ENCODE measurements at regions not wholly inside any gene's neighbourhood (a gene's known extent, or its start where the extent isn't known, plus 50 kb on each side); places are given as distances from the start of the nearest gene placed in this dataset.

DNA sequence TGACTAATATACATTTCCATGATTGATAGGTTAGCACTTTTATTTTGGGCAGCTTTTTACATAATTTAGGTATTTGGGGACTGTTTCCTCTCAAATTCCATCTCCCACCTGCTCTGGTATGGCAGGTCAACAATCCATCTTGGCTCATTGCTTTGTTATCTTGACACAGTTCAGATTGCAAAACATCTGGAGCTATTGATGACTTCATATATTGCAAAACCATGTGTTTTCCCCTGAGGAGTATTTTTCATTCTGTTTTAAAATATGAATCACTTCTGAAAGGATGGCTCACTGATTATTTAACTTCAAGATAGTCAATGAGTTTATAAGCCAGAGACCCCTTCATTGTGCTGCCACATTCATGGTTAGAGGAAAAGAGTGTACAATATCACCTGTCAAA is 1206.0 kb upstream of the C9orf72 start:
- TF ChIP-seq POLR2A (IDR thresholded peaks at IDR 0.05; ENCODE audit: low read length): no peak
- TF ChIP-seq GATA1 (IDR thresholded peaks at IDR 0.05; ENCODE audit: low read depth, low read length): no peak

Measured in erythroblast (primary cell).